G401 (cell line): ENCODE measurements at regions not wholly inside any gene's neighbourhood (a gene's known extent, or its start where the extent isn't known, plus 50 kb on each side); places are given as distances from the start of the nearest gene placed in this dataset.
"Not testable (repeated sequence)": the region's sequence is repeated elsewhere in the genome, so short reads cannot be mapped to it uniquely, and the experiment has no call there.

Source experiments
- DNase-seq: peaks from one replicate; pipeline ENCODE4 v3.0.0-alpha.2; 2015; ENCODE audit warnings: low spot score
- in situ Hi-C: cut with HindIII; loops from 2 replicates; pipeline ENCODE4 v1.10.0; 2016; ENCODE audit warnings: low sequenced_read_pairs, mixed read lengths

DNA sequence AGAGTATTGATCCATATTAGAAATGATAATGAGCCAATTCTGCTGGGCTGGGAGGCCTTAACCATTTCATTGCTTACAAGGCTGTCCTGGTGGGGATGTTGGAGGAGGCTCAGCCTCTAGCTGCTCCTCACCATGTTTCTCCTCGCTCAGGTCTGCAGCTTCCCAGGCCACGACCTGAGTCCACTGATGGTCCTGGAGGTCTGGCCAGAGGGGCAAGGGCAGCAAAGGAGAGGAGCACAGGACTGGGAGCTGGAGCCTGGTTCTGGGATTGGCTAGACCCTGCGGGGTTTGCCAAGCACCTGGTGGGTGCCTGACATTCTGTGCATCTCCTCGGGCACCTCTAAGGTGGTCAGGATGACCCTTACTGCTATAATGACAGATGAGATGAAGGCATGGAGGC lies 92.6 kb downstream of the KIF26A start:
- in situ Hi-C loops: no loop called here
- no peak for DNase-seq

DNA sequence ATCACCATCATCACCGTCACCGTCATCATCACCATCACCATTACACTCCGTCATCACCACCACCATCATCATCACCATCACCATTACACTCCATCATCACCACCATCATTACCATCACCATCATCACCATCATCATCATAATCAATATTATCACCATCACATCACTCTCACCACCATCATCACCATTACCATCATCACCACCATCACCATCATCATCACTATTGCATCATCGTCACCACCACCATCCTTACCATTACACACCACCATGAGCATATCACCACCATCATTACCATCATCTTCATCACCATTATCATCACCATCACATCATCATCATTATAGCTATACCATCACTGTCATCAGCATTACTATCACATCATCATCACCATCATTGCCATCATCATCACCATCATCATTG lies 93.7 kb downstream of the KIF26A start:
- in situ Hi-C loops: no loop called here
- DNase-seq: no peak

- DNase-seq, in situ Hi-C loops: not testable (repeated sequence)
Observed at GRCh38 chr14:104234007-104234786, 95.8 kb downstream of the KIF26A start.

DNA sequence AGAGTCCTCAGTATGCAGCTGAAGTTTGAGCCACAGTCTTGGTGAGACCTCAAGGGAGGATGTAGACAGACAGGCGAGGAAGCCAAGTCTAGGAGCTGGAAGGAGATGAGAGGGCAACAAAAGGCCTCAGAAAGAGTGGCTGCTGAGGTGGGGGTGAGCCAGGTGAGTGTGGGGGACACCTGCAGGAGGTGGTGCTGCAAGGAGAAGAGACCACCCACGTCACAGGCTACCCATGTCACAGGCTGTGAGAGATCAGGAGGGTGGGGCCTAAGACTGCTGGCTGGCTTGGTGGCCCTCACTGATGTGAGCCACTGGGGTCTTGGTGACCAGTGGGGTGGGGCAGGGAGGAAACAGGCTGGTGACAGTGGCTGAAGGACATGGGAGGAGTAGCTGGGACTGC lies 97.3 kb downstream of the KIF26A start:
- no peak for DNase-seq
- in situ Hi-C loops: no loop called here

DNA sequence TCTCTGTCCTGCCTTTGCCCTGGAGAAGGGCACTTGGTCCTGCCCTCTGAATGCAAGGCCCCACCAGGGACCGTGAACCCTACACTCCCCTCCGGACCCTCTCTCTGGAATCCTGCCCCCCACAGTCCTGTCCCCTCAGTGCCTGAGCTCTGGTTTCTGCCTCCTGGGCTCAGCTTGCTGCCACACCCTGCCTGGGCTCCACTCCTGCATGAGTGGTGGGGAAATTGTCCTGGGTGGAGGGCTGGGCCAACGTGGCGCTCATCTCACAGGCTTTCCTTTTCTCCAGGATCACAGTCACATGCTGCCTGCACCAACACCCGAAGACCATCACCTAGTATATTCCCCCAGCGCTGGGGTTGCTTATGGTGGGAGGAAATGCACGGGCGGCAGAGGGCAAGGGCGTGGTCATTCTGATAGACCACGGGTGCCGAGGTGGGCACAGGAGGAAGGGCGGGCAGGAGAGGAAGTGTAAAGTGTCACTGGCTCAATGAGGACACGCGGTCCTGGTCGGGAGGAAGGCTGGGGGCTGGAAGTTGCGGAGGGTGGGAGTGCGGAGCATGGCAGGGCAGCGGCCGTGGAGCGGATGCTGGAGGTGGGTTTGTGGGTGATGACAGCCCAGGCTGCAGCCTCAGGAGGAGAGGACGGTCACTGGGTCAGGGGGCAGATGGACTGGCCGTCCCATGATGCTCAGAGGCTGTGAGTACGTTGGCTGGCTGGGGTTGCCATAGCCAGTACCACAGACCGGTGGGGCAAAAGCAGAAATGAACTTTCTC lies 99.5 kb downstream of the KIF26A start:
- in situ Hi-C loops: no loop called here
- no peak for DNase-seq

- no peak for DNase-seq
- in situ Hi-C loops: no loop called here
Observed at GRCh38 chr14:104238424-104239184, 100.2 kb downstream of the KIF26A start.

GRCh38 chr14:104239185-104239775 lies 100.9 kb downstream of the KIF26A start:
- DNase-seq: no peak
- in situ Hi-C loops: no loop called here

- DNase-seq: no peak
- in situ Hi-C loops: no loop called here
Observed at GRCh38 chr14:104239861-104240301, 101.5 kb downstream of the KIF26A start.

GRCh38 chr14:104240434-104241157 lies 102.2 kb downstream of the KIF26A start:
- no peak for DNase-seq
- in situ Hi-C loops: no loop called here

DNA sequence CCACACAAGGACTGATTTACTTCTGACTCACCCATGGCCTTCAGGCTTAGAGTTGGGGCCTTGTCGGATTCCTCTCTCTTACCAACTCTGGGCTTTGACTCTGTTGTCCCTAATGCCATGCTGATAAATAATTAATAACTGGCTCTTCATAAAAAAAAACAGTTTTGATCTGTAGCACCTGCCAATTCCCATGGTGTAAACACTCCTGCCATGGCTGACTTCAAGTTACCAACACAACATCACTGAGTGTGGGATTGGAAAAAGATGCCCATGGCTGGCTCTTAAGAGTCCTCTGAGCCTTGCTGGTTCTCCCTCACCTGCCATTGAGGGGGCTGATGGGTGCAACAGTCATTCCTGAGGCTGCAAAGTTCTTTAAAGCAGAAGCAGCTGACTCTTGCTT lies 104.8 kb downstream of the KIF26A start:
- in situ Hi-C loops: no loop called here
- DNase-seq: no peak

DNA sequence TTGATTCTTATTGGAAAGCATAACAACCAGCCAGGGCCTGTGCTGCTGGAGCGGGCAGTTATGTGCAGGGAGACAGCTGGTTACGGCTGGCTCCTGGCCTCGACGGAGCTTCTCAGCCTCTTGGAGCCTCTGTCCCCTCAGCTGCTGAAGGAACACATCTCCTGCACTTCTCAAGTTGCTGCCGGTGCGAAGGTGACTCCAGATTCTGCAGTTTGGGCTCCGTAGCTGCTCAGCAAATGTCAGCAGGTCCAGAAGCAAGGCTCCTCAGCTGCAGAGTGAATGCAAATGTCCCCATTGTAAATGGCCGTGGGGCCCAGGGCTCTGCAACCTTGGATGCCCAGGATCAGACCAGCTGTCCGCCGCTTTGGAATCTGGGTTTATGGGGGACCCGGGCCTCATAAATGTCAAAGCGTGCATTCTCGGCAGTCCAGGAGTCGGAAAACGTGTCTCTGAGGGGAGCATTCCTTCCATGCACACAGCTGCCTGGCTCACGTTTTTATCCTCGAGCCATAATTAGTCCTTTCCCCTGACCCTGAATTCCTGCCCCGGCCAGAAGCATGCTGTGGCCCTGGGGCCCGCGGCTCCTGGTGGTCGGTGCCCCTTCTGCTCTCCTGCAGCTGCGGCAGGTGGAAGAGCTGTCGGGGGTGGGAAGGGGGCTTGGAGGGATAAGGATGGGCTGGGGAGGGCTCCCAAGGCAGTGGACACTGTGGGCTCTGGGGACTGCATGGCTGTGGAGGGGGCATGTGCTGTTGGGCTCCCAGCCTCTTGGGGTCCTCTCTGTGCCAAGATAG lies 106.0 kb downstream of the KIF26A start:
- in situ Hi-C loops: no loop called here
- DNase-seq: no peak

DNA sequence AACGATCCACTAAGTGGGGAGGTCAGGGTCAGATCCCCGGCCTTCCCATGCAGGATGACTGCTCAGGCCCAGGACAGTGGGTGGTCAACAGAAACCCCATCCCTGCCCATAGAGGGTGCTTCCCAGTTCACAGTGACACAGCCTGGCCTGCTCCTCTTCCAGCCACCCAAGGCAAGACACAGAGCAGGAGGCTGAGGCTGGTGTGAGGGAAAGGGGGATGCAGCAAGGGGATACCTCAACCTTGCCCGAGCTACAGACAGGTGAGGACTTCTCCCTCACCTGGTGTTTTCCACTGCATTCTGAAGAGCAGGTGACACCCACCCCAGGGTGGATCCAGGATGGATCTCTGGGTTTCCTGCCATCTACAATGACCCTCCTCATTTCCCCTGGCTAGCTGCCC lies 106.7 kb downstream of the KIF26A start:
- no peak for DNase-seq

GRCh38 chr14:104245723-104246122 lies 107.3 kb downstream of the KIF26A start:
- no peak for DNase-seq
- in situ Hi-C loops: no loop called here

More for the DNA sequence above, 106.7 kb downstream of the KIF26A start:
- in situ Hi-C loops: no loop called here

GRCh38 chr14:104246401-104247335 lies 108.3 kb downstream of the KIF26A start:
- no peak for DNase-seq
- in situ Hi-C loops: no loop called here

- no peak for DNase-seq
- in situ Hi-C loops: no loop called here
Observed at GRCh38 chr14:104247336-104248202, 109.2 kb downstream of the KIF26A start.
